Activated T-helper 1 cell treated with Interleukin-2 at 50 U/mL for 16 hours (primary cell): ENCODE measurements at regions not wholly inside any gene's neighbourhood (a gene's known extent, or its start where the extent isn't known, plus 50 kb on each side); places are given as distances from the start of the nearest gene placed in this dataset.
"Not testable (repeated sequence)": the region's sequence is repeated elsewhere in the genome, so short reads cannot be mapped to it uniquely, and the experiment has no call there.

Source experiments
- DNase-seq: peaks from one replicate; pipeline ENCODE4 v3.0.0-alpha.2; 2020; ENCODE audit warnings: low read depth

DNA sequence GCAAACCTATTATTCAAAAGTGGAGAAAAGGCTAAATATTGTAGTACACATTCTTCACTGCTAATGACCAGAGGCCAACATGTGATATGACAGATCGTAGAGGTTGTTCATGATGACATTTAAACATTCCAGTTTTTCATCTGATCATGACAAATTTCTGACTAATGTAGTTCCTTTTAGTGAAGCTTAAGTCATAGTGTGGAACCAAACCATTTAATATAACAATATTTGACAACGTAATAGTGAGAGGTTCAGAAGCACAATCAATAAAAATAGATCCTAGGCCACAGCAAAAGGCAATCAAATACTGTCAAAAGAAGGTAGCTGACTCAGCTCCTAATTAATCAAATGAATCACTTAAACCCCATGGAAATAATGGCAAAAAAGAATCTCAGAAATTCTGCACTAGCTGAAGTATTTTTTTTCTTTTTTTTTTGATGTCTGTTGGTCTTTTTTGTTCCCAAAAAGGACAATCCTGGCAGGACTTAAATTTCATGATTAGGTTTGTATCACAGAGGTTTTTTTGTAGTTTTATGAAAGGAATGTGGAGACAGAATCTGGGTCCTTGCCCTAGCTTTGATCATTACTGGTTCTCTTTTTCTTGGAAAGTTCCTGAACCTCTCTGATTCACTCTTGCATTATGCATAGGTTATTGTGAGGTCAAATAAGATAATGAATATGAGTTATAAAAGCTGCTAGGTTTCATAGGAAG, 795.0 kb downstream of the DTWD2 start:
- no peak for DNase-seq

DNA sequence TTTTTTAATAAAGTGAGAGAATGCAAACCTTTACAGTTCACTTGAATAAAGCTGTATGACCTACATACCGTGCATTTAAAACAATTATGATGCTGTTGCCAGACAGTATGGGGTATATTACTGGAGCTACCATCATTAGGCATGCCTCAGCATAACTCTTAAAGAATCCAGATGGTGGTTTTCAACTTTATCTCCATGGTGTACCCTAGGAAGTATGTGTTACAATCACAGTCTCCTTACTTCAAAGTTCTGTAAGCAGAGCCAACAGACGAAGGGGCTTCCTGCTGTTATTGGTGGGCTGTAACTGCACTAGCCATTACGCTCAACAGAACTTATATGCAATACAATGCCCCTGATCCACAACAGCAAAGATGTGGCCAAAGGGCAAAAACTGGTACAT, 803.3 kb downstream of the DTWD2 start:
- DNase-seq = no peak

DNA sequence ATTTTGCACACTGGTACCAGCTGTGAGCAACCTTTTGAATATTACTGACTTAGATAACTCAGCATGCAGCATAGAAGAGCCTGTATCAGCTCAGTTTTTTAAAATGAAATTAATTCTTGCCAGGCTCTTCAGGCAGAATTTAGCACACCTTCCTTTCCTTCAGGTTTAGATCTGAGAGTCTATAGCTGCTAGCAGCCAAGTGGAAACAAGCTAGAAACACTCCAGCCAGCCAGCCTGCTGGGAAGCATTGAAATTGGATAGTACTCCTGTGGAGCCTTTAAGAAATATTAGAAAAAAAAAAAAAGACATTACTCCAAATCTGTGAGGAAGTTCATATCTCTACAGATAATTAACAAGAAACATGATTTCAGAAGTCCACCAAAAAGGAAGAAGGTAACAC, 812.2 kb downstream of the DTWD2 start:
- no peak for DNase-seq

DNA sequence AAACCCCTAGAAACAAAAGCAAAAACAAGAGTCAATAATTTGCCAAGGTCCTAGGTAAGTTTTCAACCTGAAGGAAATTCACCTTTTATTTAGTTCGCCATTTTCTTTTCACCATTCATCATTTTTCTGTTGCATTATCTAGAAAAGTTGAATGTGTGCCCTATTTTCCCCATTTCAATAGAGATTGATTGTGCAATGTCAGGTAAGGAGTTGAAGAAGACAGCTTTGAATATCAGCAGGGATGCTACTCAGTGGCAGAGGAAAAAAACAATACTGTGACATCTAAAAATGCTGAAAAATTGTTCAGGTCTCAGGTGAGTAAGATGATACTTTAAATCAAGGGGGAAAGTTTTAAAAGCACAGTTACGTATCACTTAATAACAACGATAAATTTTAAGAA, 813.7 kb downstream of the DTWD2 start:
- no peak for DNase-seq

DNA sequence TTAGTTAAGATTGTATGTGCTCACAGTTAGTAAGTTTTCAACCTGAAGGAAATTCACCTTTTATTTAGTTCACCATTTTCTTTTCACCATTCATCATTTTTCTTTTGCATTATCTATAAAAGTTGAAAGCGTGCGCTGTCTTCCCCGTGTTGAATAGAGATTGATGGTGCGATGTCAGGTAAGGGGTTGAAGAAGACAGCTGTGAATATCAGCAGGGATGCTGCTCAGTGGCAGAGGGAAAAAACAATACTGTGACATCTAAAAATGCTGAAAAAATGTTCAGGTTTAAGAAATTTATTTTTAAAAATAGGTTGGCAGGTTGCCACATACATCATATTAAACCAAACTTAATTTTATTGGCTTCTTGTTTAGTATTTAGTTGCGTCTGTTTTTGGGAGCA, 815.0 kb downstream of the DTWD2 start:
- DNase-seq = no peak

DNA sequence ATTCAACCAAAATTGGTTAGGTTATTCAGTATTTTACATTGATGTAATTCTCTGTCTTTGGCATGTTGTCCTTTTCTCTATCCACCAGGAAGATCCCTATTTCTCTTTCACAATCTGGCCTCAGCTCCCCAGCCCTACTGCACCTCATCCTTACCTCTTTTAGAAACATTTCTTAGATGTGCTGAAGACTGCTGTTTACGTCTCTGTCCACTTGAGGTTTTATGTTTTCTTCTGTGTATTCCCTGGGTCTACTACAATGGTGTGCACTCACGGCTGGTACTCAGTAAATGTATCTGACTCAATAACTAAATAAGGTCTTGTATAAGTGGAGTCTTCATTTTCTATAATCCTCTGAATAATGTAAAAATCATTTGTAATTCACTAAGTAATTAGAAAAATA, 822.7 kb downstream of the DTWD2 start:
- DNase-seq = no peak

DNA sequence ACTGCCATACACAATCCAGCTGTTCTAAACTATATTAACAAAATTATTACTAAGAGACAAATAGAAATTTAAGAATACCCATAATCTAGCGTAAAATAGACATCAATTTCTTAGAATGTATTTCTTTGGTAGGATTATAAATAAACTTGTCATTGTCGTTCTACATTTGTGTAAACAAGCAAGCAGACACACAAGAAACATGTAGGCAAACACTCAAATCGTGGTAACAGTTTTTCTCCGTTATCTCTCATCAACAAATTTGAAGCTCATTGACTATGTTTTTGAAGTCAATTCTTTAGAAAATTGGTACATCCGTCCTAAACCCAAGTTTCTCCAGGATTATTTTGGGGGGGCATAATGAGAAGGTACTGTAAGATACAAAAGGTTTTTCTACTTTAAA, 832.2 kb downstream of the DTWD2 start:
- no peak for DNase-seq

DNA sequence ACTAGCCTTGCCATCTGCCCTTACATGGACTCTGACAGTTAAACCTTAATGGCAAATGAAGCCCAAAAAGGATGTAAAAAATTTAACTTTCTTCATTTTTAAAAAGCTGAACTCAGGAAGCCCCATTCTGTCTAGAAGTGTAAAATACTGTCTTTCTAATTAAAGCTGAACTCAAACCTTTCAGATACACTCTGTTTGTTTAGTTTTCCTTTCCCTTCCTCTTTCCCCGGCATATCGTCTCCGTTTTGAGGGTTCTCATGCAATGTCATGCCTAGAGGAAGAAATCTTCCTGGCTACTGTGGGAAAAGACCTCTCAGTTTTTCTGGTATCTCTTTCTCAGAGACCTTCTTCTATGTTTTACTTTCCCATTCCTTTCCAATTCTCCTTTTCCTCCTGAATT, 841.5 kb downstream of the DTWD2 start:
- DNase-seq = no peak

DNA sequence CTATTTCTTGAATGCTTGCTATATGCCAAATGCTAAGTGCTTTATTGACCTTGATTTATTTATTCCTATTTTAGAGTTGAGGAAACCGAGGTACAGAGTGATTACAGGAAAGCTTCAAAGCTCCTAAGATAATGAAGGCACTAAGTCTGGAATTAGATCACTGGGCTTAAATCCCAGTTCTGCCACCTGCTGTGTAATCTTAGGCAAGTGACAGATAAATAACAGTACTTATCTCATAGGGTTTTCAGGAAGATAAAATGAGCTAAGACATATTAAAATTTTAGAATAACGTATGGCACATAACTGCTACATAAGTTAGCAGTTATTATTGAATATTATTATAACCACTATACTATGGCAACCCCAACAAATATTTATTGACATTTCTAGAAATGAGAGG, 843.8 kb downstream of the DTWD2 start:
- DNase-seq = no peak

DNA sequence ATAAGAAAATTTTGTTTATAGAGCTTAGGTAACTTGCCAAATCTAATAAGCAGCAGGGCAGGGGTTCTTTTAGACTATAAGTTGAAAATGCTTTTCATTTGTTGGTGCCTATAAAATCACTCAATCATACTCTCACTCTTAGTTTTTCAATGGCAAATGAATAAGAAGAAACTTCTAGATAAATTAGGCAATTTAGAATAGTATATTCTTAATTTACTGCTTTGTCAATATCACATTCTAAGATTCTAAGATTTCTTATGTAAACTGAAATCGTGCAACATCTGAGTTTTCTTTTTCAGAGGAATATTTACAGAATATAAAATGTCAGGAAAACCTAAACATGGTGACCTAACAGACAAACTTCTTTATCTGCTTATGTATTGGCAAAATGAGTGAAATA, 849.0 kb downstream of the DTWD2 start:
- DNase-seq = no peak

DNA sequence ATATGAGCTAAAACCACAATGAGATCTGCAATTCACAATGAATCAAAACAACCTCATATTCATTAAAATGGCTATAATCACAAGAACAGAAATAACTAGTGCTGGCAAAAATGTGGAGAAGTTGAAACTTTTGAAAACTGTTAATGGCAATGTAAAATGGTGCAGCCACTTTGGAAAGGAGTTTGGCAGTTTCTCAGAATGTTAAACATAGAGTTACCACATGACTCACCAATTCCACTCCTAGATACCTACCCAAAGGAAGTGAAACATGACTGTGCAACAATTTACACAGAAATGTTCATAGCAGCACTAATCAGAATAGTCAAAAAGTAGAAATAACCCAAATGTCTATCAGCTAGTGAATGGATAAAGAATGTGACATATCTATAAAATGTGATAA, 862.2 kb downstream of the DTWD2 start:
- DNase-seq = no peak

DNA sequence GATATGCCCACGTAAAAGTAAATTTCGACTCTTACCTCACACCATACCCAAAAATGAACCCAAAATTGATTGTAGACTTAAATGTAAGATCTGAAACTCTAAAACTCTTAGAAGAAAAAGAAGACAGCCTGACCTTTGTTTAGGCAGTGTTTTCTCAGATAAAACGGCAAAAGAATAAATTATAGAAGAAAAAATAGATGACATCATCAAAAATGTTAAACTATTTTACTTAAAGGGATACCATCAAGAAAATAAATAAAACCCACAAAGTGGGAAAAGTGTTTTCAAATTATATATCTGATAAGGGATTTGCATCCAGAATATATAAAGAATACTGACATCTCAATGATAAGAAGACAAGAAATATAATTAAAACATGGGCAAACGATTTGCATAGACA, 862.7 kb downstream of the DTWD2 start:
- DNase-seq = no peak

DNA sequence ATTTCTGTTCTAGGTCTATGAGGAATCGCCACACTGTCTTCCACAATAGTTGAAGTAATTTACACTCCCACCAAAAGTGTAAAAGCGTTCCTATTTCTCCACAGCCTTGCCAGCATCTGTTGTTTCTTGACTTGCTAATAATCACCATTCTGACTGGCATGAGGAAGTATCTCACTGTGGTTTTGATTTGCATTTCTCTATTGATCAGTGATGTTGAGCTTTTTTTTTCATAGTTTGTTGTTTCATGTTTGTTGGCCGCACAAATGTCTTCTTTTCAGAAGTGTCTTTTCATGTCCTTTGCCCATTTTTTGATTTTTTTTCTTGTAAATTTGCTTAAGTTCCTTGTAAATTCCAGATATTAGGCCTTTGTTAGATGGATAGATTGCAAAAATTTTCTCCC, 867.1 kb downstream of the DTWD2 start:
- DNase-seq = no peak

DNA sequence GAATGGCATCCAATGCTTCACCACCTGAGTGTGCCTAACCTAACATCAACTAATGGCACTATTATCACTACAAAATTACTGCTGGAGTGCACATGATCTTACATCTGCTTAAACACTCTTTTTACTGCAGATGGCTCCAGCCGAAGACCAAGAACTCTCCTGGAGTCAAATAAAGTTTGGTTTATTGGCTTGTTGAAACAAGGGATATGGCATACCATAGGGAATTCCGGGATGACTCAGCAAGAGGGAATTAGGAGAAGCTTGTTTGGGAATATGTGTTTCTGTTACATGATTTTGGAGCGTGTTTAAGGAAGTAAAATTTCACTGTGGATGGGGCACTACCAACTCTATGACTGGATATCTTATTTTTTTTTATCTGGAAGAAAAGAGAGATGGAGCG, 872.6 kb downstream of the DTWD2 start:
- DNase-seq = no peak

DNA sequence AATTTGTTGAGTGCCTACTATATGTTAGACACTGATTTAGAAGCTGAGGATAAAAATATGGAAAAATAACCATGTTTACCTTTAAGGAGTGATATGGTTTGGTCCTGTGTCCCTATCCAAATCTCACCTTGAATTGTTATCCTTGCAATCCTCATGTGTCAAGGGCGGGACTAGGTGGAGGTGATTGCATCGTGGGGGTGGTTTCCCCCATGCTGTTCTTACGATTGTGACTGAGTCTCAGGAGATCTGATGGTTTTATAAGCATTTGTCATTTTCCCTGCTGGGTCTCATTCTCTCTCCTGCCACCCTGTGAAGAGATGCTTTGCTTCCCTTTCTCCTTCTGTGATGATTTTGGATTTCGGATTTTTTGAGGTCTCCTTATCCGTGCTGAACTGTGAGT, 876.4 kb downstream of the DTWD2 start:
- DNase-seq = no peak

DNA sequence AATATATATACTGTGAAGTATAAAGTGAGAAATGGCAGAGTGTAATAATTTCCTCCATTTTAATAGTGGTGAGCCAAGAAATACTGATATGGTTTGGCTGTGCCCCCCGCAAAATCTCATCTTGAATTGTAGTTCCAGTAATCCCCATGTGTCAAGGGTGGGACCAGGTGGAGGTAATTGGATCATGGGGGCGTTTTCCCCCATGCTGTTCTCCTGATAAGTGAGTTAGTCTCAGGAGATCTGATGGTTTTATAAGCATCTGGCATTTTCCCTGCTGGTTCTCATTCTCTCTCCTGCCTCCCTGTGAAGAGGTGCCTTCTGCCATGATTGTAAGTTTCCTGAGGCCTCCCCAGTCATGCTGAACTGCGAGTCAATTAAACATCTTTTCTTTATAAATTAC, 881.1 kb downstream of the DTWD2 start:
- not testable (repeated sequence) for DNase-seq

DNA sequence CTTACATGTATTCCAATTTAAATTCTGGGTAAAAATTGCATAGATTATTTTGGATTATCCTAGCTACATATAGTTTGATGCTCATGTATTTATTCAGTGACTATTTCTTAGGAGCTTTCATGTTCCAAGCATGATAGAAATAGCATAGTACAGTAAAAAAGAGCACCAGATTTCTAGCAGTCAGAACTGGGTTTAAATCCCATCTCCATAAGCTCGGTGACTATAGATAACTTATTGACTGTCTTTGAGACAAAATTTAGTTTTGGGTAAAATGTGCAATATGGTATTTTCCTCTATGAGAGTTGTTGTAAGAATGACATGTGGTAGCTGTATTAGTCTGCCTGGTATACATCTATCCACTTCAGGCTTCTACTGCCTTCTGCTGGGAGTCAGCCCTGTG, 889.6 kb downstream of the DTWD2 start:
- DNase-seq = no peak

DNA sequence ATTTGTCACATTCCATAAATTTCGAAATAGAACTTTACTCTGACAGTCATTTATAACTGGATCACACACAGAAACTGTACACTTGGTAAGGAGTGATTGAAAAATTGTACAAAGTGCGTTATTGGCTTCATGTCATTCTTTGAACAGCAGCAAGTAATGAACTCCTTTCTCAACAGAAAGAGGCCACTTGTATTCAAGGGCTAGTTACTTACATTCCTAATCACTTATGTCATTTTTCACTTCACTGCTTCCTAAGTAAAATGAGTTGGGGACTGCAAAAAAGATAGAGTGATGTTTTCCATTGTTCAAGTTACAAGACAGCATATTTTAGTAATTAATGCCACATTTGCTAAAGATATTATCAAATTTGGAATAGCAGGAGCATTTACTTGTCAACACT, 893.2 kb downstream of the DTWD2 start:
- no peak for DNase-seq

DNA sequence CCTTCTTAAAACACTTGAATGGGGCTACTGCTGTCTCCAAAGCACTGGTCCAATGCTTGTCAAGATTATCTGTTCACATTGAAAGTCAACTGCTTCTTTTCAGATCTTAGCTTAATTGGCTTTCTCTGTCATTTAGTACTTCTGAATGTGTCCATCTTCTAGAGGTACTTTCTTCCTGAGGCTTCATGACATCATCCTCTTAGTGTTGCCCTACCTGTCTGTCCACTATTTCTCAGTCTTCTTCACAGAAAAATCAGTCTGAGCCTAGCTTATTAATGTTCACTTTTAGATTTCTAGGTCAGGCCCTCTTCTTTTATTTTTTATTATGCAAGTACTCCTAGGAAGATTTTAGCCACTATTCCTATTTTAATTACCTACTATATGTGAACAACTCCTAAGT, 899.9 kb downstream of the DTWD2 start:
- DNase-seq = no peak

DNA sequence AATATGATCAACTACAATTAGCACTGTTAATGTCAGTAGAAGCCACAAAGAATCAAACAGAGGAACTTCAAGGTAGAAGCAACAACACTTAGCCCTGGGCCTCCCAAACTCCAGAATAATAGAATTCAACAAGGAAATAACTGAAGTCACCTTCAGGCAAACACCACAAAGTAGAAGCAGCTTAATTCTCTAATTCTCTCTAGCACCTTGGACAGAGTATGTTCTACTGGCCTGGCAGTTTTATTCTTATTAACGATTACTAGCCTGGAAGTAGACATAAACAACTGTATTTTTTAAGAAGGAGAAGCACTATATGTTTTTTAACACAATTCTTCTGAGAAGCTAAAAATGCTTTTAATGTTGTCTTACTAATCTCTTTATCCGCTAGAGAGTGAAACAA, 911.9 kb downstream of the DTWD2 start:
- DNase-seq = no peak

DNA sequence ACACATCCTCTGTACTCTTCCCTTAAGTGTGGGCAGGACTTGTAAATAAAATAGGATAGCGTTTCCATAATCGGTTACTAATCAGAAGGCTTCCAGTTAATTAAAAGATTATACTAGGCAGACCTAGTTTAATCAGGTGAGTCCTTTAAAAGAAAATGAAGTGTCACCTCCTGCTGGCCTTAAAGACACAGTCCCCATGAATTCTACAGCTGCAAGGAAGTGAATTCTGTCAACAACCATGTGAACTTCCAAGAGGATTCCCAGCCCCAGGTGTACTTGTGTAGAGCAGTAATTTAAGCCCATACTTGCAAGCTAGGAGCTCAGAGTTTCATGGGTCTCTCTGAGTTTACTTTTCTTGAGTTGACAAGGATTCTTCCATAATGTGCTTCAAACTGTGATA, 918.3 kb downstream of the DTWD2 start:
- DNase-seq = no peak

DNA sequence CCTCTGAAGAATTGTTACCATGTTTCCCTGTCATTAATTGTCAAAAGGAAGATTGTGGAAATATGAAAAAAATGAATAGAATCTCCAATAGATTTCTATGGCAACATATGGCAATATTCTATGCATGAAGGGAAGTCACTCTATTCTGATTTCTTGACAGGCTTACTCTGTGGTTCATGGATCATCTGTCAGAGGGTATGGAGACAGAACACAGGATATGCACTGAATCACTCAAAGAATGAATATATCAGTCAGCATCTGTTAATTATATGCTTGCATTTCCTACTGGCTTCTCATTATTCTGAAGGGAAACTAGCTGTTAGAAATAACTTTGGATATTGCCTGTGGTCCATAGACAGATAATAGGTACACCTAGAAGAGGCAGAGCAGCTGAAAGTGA, 918.9 kb downstream of the DTWD2 start:
- no peak for DNase-seq

DNA sequence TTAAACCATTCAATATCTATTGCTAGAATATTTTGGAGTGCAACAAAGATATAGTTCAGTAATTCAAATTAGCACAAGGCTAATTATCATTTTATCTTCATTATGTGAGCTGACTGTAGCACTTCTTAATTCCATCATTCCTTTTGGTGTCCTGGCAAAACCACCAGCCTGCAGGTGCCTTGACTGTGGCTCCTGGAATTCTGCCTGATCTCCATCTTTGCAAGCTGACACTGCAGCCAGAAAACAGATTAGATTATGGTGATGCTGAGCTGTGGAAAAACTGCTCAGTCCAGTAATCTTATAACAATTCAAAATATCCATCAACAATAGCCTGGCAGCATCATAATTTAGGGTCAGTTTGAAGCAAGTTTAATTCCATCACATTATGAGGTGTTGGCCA, 919.5 kb downstream of the DTWD2 start:
- DNase-seq = no peak

DNA sequence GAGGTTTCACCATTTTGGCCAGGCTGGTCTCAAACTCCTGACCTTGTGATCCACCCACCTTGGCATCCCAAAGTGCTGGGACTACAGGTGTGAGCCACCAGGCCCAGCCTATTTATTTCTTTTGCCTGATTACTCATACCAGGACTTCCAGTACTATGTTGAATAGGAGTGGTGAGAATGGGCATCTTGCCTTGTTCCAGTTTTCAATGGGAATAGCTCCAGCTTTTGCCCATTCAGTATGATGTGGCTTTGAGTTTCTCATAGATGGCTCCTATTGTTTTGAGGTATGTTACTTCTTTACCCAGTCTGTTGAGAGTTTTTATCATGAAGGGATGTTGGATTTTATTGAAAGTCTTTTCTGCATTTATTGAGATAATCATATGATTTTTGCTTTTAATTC, 924.5 kb downstream of the DTWD2 start:
- not testable (repeated sequence) for DNase-seq

DNA sequence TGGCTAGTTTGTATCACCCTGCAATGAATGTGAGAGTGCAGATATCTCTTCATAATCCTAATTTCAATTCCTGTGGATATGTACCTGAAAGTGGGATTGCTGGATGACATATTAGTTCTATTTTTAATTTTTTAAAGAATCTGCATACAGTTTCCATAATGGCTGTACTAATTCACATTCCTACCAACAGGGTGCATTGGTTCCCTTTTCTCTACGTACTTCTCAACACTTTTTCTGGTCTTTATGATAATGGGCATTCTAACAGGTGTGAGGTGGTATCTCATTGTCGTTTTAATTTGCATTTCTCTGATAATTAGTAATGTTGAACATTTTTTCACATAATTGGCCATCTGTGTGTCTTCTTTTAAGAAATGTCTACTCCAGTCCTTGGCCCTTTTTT, 927.5 kb downstream of the DTWD2 start:
- DNase-seq = no peak
